NCI-H2029 (cell line): ENCODE measurements at regions not wholly inside any gene's neighbourhood (a gene's known extent, or its start where the extent isn't known, plus 50 kb on each side); places are given as distances from the start of the nearest gene placed in this dataset.
A peak's percentile ranks its signal among the peaks of the same experiment; 100 is the strongest.
"Not testable (repeated sequence)": the region's sequence is repeated elsewhere in the genome, so short reads cannot be mapped to it uniquely, and the experiment has no call there.

Source experiments
- DNase-seq: peaks from one replicate; lab custom pipeline; 2025; lab: John Stamatoyannopoulos, UW

DNA sequence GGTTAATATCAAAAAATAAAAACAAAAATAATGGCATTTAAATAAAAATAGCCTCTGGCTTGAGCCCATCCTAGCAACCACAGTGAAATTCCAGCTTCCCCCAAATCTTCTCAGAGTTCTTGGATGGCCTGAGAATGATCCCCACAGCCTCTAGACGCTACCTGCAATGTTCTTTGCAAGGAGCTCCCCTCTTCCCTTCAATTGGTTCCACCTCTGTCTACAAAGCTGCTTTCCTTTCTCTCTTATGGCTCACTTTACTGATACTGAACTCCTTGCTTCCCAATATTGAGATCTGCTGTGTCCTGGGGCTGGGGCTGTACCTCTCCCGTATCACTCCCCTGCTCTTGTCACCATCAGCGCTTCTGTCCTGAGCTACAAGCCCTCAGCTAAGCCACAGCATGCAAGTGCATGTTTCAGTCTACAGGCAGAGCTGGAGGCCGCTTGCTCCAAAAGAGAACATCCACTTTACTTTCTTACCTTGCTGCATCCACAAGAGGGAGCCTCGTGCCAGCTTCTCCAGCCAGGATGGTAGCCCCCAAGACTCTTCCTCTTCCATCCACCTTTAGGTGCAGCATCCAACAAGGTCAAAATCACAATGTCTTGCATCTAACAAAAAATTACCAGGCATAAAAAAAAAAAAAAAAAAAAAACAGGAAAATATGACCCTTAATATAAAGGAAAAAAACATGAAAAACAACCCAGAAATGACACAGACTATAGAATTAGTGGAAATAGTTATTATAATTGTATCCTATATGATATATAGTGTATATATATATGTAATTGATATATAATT is 57.4 kb upstream of the PRSS3 start:
- peak; percentile 25 for DNase-seq

DNA sequence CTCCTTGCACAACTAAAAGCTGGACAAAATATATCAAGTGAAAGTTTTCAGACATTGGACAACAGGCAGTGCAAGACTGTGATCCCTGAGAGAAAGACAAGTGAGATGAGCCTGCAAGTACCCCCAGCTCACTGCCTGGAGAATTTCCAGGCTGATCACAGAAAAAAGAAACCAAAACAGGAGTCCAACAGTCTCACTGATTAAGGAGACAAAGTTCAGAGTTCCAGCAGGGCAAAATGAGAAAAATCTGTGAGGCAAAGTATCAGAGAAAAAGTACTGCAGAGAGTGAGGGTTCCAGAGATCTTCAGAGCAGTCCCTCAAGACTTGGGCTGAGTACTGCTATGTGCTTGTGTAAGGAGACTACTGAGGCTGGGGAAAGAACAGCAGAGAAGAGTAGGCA is 56.0 kb upstream of the PRSS3 start:
- DNase-seq: no peak

DNA sequence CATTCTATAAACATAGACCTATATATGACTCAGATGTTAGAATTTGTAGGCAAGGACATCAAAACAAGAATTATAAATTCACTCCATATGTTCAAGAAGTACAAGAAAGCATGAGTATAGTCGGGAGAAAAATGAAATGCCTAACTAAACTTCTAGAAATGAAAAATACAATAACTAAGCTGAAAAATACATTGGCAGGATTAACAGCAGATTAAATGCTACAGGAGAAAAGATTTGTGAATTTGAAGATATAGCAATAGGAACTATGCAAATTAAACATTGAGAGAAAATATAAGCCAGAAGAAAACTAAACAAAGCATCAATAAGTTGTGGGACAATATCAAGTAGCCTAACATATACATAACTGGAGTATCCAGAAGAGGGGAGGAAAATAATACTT is 55.3 kb upstream of the PRSS3 start:
- DNase-seq: no peak

DNA sequence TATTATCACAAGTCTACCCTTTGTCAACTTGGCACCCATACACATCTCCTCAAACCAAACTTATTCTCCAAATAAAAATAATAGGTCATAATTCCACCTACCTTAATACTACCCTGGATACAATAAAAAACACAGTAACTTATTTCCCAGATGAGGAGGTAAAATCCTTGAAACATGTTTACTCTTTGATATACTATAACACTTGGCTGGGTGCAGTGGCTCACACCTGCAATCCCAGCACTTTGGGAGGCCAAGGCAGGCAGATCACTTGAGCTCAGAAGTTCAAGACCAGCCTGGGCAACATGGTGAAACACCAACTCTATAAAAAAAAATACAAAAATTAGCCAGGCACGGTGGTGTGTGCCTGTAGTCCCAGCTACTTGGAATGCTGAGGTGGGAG is 54.4 kb upstream of the PRSS3 start:
- DNase-seq: not testable (repeated sequence)

DNA sequence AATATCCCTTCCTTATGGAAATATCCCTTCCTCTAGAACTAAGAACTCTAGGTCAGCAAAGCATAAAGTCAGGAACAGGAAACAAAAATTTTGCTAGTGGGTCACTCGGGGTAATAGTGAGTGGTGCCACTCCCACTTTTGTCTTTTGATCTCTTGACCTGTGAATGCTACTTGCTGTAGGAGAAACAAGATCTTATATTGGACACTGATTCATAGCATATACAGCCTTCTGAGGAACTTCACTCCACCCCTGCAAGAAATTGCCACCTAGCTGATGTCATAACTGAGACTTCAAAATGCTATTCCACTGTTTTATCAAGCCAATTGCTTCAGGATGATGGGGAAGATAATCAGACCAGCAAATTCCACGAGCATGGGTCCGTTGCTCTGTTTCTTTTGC is 53.3 kb upstream of the PRSS3 start:
- no peak for DNase-seq

DNA sequence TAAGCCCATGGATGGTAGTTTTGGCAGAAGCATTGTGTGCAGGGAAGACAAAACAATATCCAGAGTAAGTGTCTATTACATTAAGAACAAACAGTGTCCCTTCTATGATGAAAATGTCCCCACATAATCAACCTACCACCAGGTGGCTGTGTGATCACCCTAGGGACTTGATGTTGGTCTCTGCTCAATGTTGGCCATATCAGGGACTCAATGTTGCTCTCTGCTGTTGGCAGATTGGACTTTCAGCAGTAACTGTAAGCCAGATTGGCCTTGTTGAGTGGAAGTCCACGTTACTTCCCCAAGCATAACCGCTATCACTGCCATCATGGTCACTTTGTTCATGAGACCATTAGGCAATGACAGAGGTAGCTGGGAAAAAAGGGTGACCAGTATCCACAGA is 52.8 kb upstream of the PRSS3 start:
- DNase-seq: no peak
